IMR-90 (cell line): ENCODE measurements at regions not wholly inside any gene's neighbourhood (a gene's known extent, or its start where the extent isn't known, plus 50 kb on each side); places are given as distances from the start of the nearest gene placed in this dataset.

Source experiments
- ATAC-seq: fragments of 200-7000 bp; cut with Tn5 transposase; 2 replicates; pipeline ENCODE4 v1.9.1; 2020; ENCODE audit warnings: low read depth, mild to moderate bottlenecking, moderate library complexity
- BruUV-seq: library from RNA; stranded (reverse); fragments of 400-500 nt; replicated peaks from 2 replicates; lab custom pipeline; 2021; lab: Mats Ljungman, UMichigan
- CTCF ChIA-PET: fragments of 300-600 bp; formaldehyde crosslinking; extraction: SDS; loops from one replicate; lab custom pipeline; 2021; ENCODE audit warnings: antibody characterized with exemption; lab: Yijun Ruan, JAX
- POLR2A ChIA-PET: fragments of 300-600 bp; sonication (Branson Sonifier 250); formaldehyde crosslinking; loops from one replicate; lab custom pipeline; 2022; ENCODE audit warnings: antibody characterized with exemption; ENCODE audit not compliant: unreplicated experiment; lab: Charles Lee
- DNase-seq: peaks from one replicate; pipeline ENCODE4 v3.0.0; 2013
- H2AFZ ChIP-seq: replicated peaks from 2 replicates; pipeline ENCODE3; 2013; ENCODE audit warnings: low read length, mild to moderate bottlenecking; ENCODE audit not compliant: poor library complexity
- H2AK5ac ChIP-seq: 2 replicates; pipeline ENCODE4 v1.6.1; 2013; ENCODE audit warnings: low read depth, low read length, inconsistent platforms
- H2AK9ac ChIP-seq: replicated peaks from 2 replicates; pipeline ENCODE3; 2013; ENCODE audit warnings: mild to moderate bottlenecking, low read depth, low read length, moderate library complexity; ENCODE audit not compliant: poor library complexity
- H2BK120ac ChIP-seq: 2 replicates; pipeline ENCODE4 v1.6.1; 2013; ENCODE audit warnings: low read depth, low read length, inconsistent platforms
- H2BK15ac ChIP-seq: 3 replicates; pipeline ENCODE4 v1.6.1; 2013; ENCODE audit warnings: low read depth, low read length, inconsistent platforms
- H2BK20ac ChIP-seq: 2 replicates; pipeline ENCODE4 v1.6.1; 2013; ENCODE audit warnings: low read depth, mild to moderate bottlenecking, inconsistent platforms, low read length, moderate library complexity
- H2BK5ac ChIP-seq: 2 replicates; pipeline ENCODE4 v1.6.1; 2013; ENCODE audit warnings: mild to moderate bottlenecking, low read depth, low read length, inconsistent platforms; ENCODE audit not compliant: poor library complexity, severe bottlenecking
- H3K14ac ChIP-seq: replicated peaks from 2 replicates; pipeline ENCODE4 v1.6.1; 2013; ENCODE audit warnings: low read depth, low read length, inconsistent platforms
- H3K18ac ChIP-seq: 2 replicates; pipeline ENCODE4 v1.6.1; 2013; ENCODE audit warnings: low read depth, low read length, control low read depth
- H3K23ac ChIP-seq: 2 replicates; pipeline ENCODE4 v1.6.1; 2013; ENCODE audit warnings: low read depth, low read length, inconsistent platforms
- H3K27ac ChIP-seq: 2 replicates; pipeline ENCODE4 v1.5.1; 2013; ENCODE audit warnings: mild to moderate bottlenecking, control low read depth, low read length; ENCODE audit not compliant: insufficient read depth
- H3K27me3 ChIP-seq: 2 replicates; pipeline ENCODE4 v1.6.1; 2013; ENCODE audit warnings: low read length; ENCODE audit not compliant: control insufficient read depth, insufficient read depth
- H3K36me3 ChIP-seq: 2 replicates; pipeline ENCODE4 v1.6.1; 2013; ENCODE audit warnings: low read length, mixed read lengths; ENCODE audit not compliant: control insufficient read depth, insufficient read depth
- H3K4ac ChIP-seq: 2 replicates; pipeline ENCODE4 v1.6.1; 2013; ENCODE audit warnings: low read depth, low read length, inconsistent platforms
- H3K4me1 ChIP-seq: 2 replicates; pipeline ENCODE4 v1.6.1; 2013; ENCODE audit warnings: low read length, mixed read lengths; ENCODE audit not compliant: control insufficient read depth, insufficient read depth
- H3K4me2 ChIP-seq: 2 replicates; pipeline ENCODE4 v1.6.1; 2013; ENCODE audit warnings: low read depth, mild to moderate bottlenecking, control low read depth, low read length, moderate library complexity
- H3K4me3 ChIP-seq: 2 replicates; pipeline ENCODE4 v1.5.1; 2013; ENCODE audit warnings: low read depth, mild to moderate bottlenecking, control low read depth, low read length, moderate library complexity; ENCODE audit not compliant: insufficient read depth
- H3K56ac ChIP-seq: 2 replicates; pipeline ENCODE4 v1.6.1; 2013; ENCODE audit warnings: low read length, inconsistent platforms; ENCODE audit not compliant: insufficient read depth; ENCODE audit errors: extremely low read depth
- H3K79me1 ChIP-seq, 2 experiments: 2 replicates each; pipeline ENCODE4 v1.6.1; 2013; ENCODE audit warnings: low read length in 2 of 2, inconsistent platforms in 1 of 2, low read depth in 1 of 2
- H3K9ac ChIP-seq: 2 replicates; pipeline ENCODE4 v1.6.1; 2013; ENCODE audit warnings: low read depth, low read length, control low read depth
- H3K9me1 ChIP-seq: 2 replicates; pipeline ENCODE4 v1.6.1; 2013; ENCODE audit warnings: low read length, inconsistent platforms; ENCODE audit not compliant: insufficient read depth
- H3K9me3 ChIP-seq: 2 replicates; pipeline ENCODE4 v1.6.1; 2013; ENCODE audit warnings: low read length; ENCODE audit not compliant: control insufficient read depth, insufficient read depth
- H4K20me1 ChIP-seq: 2 replicates; pipeline ENCODE4 v1.6.1; 2013; ENCODE audit warnings: low read length, inconsistent platforms; ENCODE audit not compliant: insufficient read depth
- H4K5ac ChIP-seq: 2 replicates; pipeline ENCODE4 v1.6.1; 2013; ENCODE audit warnings: mild to moderate bottlenecking, low read depth, low read length, control low read depth
- H4K8ac ChIP-seq, 2 experiments: 2 replicates each; pipeline ENCODE4 v1.6.1; 2013; ENCODE audit warnings: low read depth in 2 of 2, low read length in 2 of 2, control low read depth in 1 of 2, inconsistent platforms in 1 of 2
- H4K91ac ChIP-seq: 2 replicates; pipeline ENCODE4 v1.6.1; 2013; ENCODE audit warnings: low read depth, low read length, inconsistent platforms; ENCODE audit not compliant: insufficient read depth
- BHLHE40 ChIP-seq: fragments of 150-350 bp; IDR thresholded peaks from 2 replicates; pipeline ENCODE4 v1.6.1; 2016; ENCODE audit warnings: mild to moderate bottlenecking, low read depth, low read length
- CEBPB ChIP-seq: IDR thresholded peaks from 2 replicates; pipeline ENCODE4 v1.6.1; 2012; ENCODE audit warnings: low read depth, low read length, improper control_type of control experiment
- CHD1 ChIP-seq: IDR thresholded peaks from 2 replicates; pipeline ENCODE4 v1.6.1; 2012; ENCODE audit warnings: low read depth, low read length, improper control_type of control experiment
- CTCF ChIP-seq: conservative IDR thresholded peaks from 2 replicates; pipeline ENCODE4 v1.5.1; 2012; ENCODE audit warnings: mild to moderate bottlenecking, low read depth, low read length, improper control_type of control experiment
- ELK1 ChIP-seq: fragments of 150-350 bp; IDR thresholded peaks from 2 replicates; pipeline ENCODE4 v1.6.1; 2016; ENCODE audit warnings: low read depth, mild to moderate bottlenecking, low read length, moderate library complexity, borderline replicate concordance
- FOS ChIP-seq: fragments of 150-350 bp; IDR thresholded peaks from 2 replicates; pipeline ENCODE4 v1.6.1; 2016; ENCODE audit warnings: low read depth, low read length
- MAFK ChIP-seq: IDR thresholded peaks from 2 replicates; pipeline ENCODE4 v1.6.1; 2012; ENCODE audit warnings: low read depth, low read length, improper control_type of control experiment
- MAZ ChIP-seq: IDR thresholded peaks from 2 replicates; pipeline ENCODE4 v1.6.1; 2012; ENCODE audit warnings: low read depth, mild to moderate bottlenecking, low read length, improper control_type of control experiment, moderate library complexity, borderline replicate concordance
- MXI1 ChIP-seq: IDR thresholded peaks from 2 replicates; pipeline ENCODE4 v1.6.1; 2012; ENCODE audit warnings: low read depth, mild to moderate bottlenecking, low read length, moderate library complexity, borderline replicate concordance
- NFE2L2 ChIP-seq: fragments of 150-350 bp; IDR thresholded peaks from 2 replicates; pipeline ENCODE4 v1.6.1; 2016; ENCODE audit warnings: low read depth, mild to moderate bottlenecking, low read length
- POLR2A ChIP-seq: IDR thresholded peaks from 2 replicates; pipeline ENCODE4 v1.6.1; 2012; ENCODE audit warnings: mild to moderate bottlenecking, low read depth, low read length
- RAD21 ChIP-seq: IDR thresholded peaks from 2 replicates; pipeline ENCODE4 v1.6.1; 2012; ENCODE audit warnings: low read length, improper control_type of control experiment
- RCOR1 ChIP-seq: IDR thresholded peaks from 2 replicates; pipeline ENCODE4 v1.6.1; 2012; ENCODE audit warnings: mild to moderate bottlenecking, low read length, improper control_type of control experiment; ENCODE audit not compliant: insufficient replicate concordance
- RFX5 ChIP-seq: IDR thresholded peaks from 2 replicates; pipeline ENCODE4 v1.8.0; 2012; ENCODE audit warnings: low read depth, mild to moderate bottlenecking, low read length, moderate library complexity
- SMC3 ChIP-seq: fragments of 150-350 bp; IDR thresholded peaks from 2 replicates; pipeline ENCODE4 v1.6.1; 2016; ENCODE audit warnings: low read depth, mild to moderate bottlenecking, antibody characterized with exemption, low read length, moderate library complexity
- USF2 ChIP-seq: fragments of 150-350 bp; IDR thresholded peaks from 2 replicates; pipeline ENCODE4 v1.6.1; 2017; ENCODE audit warnings: mild to moderate bottlenecking, antibody characterized with exemption, low read length, low read depth
- WGBS, 2 experiments: methylation state at CpG; one replicate each; pipeline versions ENCODE4 v1.1.5 to v1.1.7; 2013; ENCODE audit warnings: missing lambda C conversion rate in 2 of 2; ENCODE audit not compliant: insufficient read length in 1 of 2; ENCODE audit errors: extremely low coverage in 2 of 2; 5-methylcytosine and 5-hydroxymethylcytosine counted together
- dilution Hi-C: fragments of 300-500 bp; cut with HindIII; formaldehyde crosslinking; loops from one replicate; pipeline ENCODE4 v1.14.3; 2018; ENCODE audit warnings: low sequenced_read_pairs; ENCODE audit not compliant: unreplicated experiment
- in situ Hi-C: fragments of 300-500 bp; cut with MboI; formaldehyde crosslinking; loops from 3 replicates; pipeline ENCODE4 v1.14.3; 2019; ENCODE audit warnings: low sequenced_read_pairs, inconsistent platforms, mixed read lengths
- intact Hi-C: fragments of 100-400 bp; cut with micrococcal nuclease; formaldehyde crosslinking; loops from 2 replicates; pipeline ENCODE4 v1.10.0; 2022

GRCh38 chr15:56835718-56836171, 82.7 kb upstream of the TCF12 start:
- H3K36me3 ChIP-seq, result no peaks in the 10 kb centered on the region
- H3K4me1 ChIP-seq, result peaks cover 8% of the 10 kb centered on the region
- intact Hi-C loops, result no loop called here
- H3K27ac ChIP-seq, result no peak overlapping the region
- peak; percentile 23 for DNase-seq
- CTCF ChIA-PET, result no interaction called here
- H2AK5ac ChIP-seq, result no peak overlapping the region; the same call in 1 of the 2 replicates
- peaks cover 3% of the 10 kb centered on the region; the same call in 1 of the 2 replicates for H3K9me1 ChIP-seq
- 0 out of 2 replicates have a peak overlapping the region, but pooled peaks have one; percentile 4 for H3K14ac ChIP-seq
- no peak overlapping the region for H3K4me2 ChIP-seq
- H2BK15ac ChIP-seq, result no peak overlapping the region
- dilution Hi-C loops, result no loop called here
- no peak overlapping the region for H2BK120ac ChIP-seq
- no peak overlapping the region for H3K4me3 ChIP-seq
- H3K18ac ChIP-seq, result no peak overlapping the region
- no peak for ATAC-seq
- POLR2A ChIA-PET, result no interaction called here
- no peak overlapping the region for H3K23ac ChIP-seq
- no peak overlapping the region for H2AFZ ChIP-seq
- H3K9ac ChIP-seq, result no peak overlapping the region
- H3K56ac ChIP-seq, result no peak overlapping the region
- no peak overlapping the region for H4K8ac ChIP-seq
- BruUV-seq, result no TSS peak
- H3K79me1 ChIP-seq, result no peaks in the 10 kb centered on the region
- H3K27me3 ChIP-seq, result no peaks in the 10 kb centered on the region
- in situ Hi-C loops, result no loop called here
- TF ChIP-seq MAZ (no peak), BHLHE40 (no peak), NFE2L2 (no peak), CHD1 (no peak), RAD21 (no peak), RFX5 (no peak), RCOR1 (no peak), FOS (no peak), SMC3 (no peak), POLR2A (no peak), USF2 (no peak), MAFK (no peak), ELK1 (no peak), MXI1 (no peak), CTCF (no peak), CEBPB (no peak)
- H4K20me1 ChIP-seq, result no peaks in the 10 kb centered on the region
- H3K9me3 ChIP-seq, result no peaks in the 10 kb centered on the region
- 0 out of 2 replicates have a peak overlapping the region, but pooled peaks have one; percentile 1 for H2BK20ac ChIP-seq
- no peak overlapping the region; the same call in 1 of the 2 replicates for H3K4ac ChIP-seq
- no peak overlapping the region for H2AK9ac ChIP-seq
- no peak overlapping the region for H4K91ac ChIP-seq
- WGBS, 2 experiments, result 83% methylated on average over 2 of the region's 2 CpGs; no CpG with 5 or more reads in 1 of the 2 experiments
- no peak overlapping the region for H4K5ac ChIP-seq
- no peak overlapping the region for H2BK5ac ChIP-seq
